OCI-LY3 (cell line): ENCODE measurements at regions not wholly inside any gene's neighbourhood (a gene's known extent, or its start where the extent isn't known, plus 50 kb on each side); places are given as distances from the start of the nearest gene placed in this dataset.

Source experiments
- EZH2phosphoT487 ChIP-seq: fragments of 200-600 bp; shearing (Covaris generic); IDR thresholded peaks from 2 replicates; pipeline ENCODE4 v1.6.1; 2018; ENCODE audit warnings: antibody characterized with exemption, mixed run types, low read depth
- TF ChIP-seq, protein P1 (sequence below): fragments of 200-600, 300-600 bp; sonication (generic); IDR thresholded peaks from 2 replicates; pipeline ENCODE4 v1.5.1; 2014; ENCODE audit warnings: antibody characterized with exemption, low read length, low read depth

DNA sequence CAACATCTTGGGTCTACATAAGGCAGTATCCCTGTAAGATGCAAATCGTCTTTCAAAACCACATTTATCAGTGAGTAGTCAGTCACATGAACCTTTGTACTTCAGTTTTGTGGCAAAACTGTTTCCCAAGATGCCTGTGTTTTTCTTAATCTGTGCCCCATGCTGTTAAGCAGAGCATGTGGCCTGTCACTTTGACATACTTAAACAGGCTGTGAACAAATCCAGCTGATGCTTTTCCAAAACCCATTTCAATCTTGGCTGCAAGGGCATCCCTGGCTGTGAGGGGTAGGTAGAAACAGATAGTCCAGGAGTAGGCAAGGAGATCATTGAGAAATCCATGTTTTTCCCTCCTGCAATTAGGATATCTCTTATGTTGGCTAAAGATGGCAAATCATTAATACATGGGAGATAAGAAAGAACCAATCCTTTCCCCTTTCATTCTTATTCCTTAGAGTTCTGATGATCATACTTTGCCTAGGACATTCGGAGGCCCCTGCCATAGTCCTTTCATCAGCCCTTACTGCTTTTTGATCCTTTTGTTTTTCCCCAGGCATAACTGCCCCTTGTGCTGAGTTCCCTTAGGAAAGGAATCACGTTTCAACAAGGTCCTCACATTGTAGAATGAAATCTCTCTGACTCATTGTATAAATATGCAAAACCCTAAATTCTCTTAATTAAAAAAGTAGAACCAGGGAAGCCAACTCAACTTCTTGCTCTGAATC lies 121.1 kb upstream of the EEA1 start:
- TF ChIP-seq, protein P1, sequence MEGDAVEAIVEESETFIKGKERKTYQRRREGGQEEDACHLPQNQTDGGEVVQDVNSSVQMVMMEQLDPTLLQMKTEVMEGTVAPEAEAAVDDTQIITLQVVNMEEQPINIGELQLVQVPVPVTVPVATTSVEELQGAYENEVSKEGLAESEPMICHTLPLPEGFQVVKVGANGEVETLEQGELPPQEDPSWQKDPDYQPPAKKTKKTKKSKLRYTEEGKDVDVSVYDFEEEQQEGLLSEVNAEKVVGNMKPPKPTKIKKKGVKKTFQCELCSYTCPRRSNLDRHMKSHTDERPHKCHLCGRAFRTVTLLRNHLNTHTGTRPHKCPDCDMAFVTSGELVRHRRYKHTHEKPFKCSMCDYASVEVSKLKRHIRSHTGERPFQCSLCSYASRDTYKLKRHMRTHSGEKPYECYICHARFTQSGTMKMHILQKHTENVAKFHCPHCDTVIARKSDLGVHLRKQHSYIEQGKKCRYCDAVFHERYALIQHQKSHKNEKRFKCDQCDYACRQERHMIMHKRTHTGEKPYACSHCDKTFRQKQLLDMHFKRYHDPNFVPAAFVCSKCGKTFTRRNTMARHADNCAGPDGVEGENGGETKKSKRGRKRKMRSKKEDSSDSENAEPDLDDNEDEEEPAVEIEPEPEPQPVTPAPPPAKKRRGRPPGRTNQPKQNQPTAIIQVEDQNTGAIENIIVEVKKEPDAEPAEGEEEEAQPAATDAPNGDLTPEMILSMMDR = no peak
- no peak for TF ChIP-seq EZH2phosphoT487
